PC-9 (cell line): ENCODE measurements at regions not wholly inside any gene's neighbourhood (a gene's known extent, or its start where the extent isn't known, plus 50 kb on each side); places are given as distances from the start of the nearest gene placed in this dataset.

Experiments
- EZH2 ChIP-seq: fragments of 200-600 bp; sonication (generic); IDR thresholded peaks from 2 replicates; pipeline ENCODE4 v1.8.0; 2017; ENCODE audit warnings: antibody characterized with exemption, low read depth
- TF ChIP-seq, protein P1 (sequence below): fragments of 200-600 bp; sonication (generic); conservative IDR thresholded peaks from 2 replicates; pipeline ENCODE4 v1.6.1; 2017; ENCODE audit warnings: mixed run types, antibody characterized with exemption, mild to moderate bottlenecking, moderate library complexity

GRCh38 chr3:40713306-40713705, 188.5 kb downstream of the ZNF621 start:
- TF ChIP-seq, protein P1, sequence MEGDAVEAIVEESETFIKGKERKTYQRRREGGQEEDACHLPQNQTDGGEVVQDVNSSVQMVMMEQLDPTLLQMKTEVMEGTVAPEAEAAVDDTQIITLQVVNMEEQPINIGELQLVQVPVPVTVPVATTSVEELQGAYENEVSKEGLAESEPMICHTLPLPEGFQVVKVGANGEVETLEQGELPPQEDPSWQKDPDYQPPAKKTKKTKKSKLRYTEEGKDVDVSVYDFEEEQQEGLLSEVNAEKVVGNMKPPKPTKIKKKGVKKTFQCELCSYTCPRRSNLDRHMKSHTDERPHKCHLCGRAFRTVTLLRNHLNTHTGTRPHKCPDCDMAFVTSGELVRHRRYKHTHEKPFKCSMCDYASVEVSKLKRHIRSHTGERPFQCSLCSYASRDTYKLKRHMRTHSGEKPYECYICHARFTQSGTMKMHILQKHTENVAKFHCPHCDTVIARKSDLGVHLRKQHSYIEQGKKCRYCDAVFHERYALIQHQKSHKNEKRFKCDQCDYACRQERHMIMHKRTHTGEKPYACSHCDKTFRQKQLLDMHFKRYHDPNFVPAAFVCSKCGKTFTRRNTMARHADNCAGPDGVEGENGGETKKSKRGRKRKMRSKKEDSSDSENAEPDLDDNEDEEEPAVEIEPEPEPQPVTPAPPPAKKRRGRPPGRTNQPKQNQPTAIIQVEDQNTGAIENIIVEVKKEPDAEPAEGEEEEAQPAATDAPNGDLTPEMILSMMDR: no peak
- no peak for TF ChIP-seq EZH2
